HEK293 (cell line): ENCODE measurements at regions not wholly inside any gene's neighbourhood (a gene's known extent, or its start where the extent isn't known, plus 50 kb on each side); places are given as distances from the start of the nearest gene placed in this dataset.

Experiments used
- CTCF ChIA-PET: fragments of 350-600 bp; formaldehyde crosslinking; extraction: SDS; loops from one replicate; lab custom pipeline; 2021; ENCODE audit warnings: antibody characterized with exemption; lab: Yijun Ruan, JAX
- POLR2A ChIA-PET: fragments of 300-600 bp; formaldehyde crosslinking; extraction: SDS; loops from one replicate; lab custom pipeline; 2020; ENCODE audit warnings: antibody characterized with exemption, inconsistent platforms; lab: Yijun Ruan, JAX
- H3K27ac ChIP-seq: fragments of 200-500 bp; sonication (Bioruptor generic); 2 replicates; pipeline ENCODE4 v1.5.1; 2014; ENCODE audit warnings: low read depth, low read length, control low read depth, inconsistent platforms; ENCODE audit errors: extremely low read depth
- H3K36me3 ChIP-seq, 2 experiments: fragments of 200-500 bp in 1 of 2; sonication (Bioruptor generic) in 1 of 2; 1 replicate in 1 of 2; 2 replicates in 1 of 2; pipeline ENCODE4 v1.5.1; 2014 to 2017; ENCODE audit warnings: inconsistent platforms in 2 of 2, low read length in 2 of 2; ENCODE audit not compliant: control insufficient read depth in 2 of 2, insufficient read depth in 1 of 2
- H3K4me1 ChIP-seq: fragments of 200-500 bp; sonication (Bioruptor generic); 2 replicates; pipeline ENCODE4 v1.5.1; 2014; ENCODE audit warnings: mild to moderate bottlenecking, low read length, inconsistent platforms; ENCODE audit not compliant: control insufficient read depth, insufficient read depth
- H3K4me3 ChIP-seq: 2 replicates; pipeline ENCODE4 v1.5.1; 2011; ENCODE audit warnings: low read depth, mild to moderate bottlenecking, control low read depth, low read length, moderate library complexity
- H3K9me3 ChIP-seq: fragments of 200-500 bp; sonication (Bioruptor generic); 2 replicates; pipeline ENCODE4 v1.5.1; 2014; ENCODE audit warnings: low read depth, low read length, inconsistent platforms; ENCODE audit not compliant: control insufficient read depth, insufficient read depth
- ATF2 ChIP-seq: fragments of 450-650 bp; formaldehyde crosslinking; IDR thresholded peaks from 2 replicates; pipeline ENCODE4 v1.5.1; 2016; ENCODE audit warnings: missing biosample characterization, missing genetic modification characterization, low read depth
- GLIS2 ChIP-seq: fragments of 450-650 bp; formaldehyde crosslinking; IDR thresholded peaks from 2 replicates; pipeline ENCODE4 v1.5.1; 2016; ENCODE audit warnings: missing biosample characterization, missing genetic modification characterization
- KLF1 ChIP-seq: fragments of 450-650 bp; formaldehyde crosslinking; IDR thresholded peaks from 2 replicates; pipeline ENCODE4 v1.5.1; 2016; ENCODE audit warnings: missing biosample characterization, missing genetic modification characterization
- KLF10 ChIP-seq: fragments of 450-650 bp; IDR thresholded peaks from 2 replicates; pipeline ENCODE4 v1.5.1; 2018; ENCODE audit warnings: missing biosample characterization, mild to moderate bottlenecking, missing genetic modification characterization
- KLF9 ChIP-seq: fragments of 450-650 bp; formaldehyde crosslinking; IDR thresholded peaks from 2 replicates; pipeline ENCODE4 v1.5.1; 2016; ENCODE audit warnings: missing biosample characterization, missing genetic modification characterization, low read depth
- ZFP3 ChIP-seq: fragments of 450-650 bp; formaldehyde crosslinking; IDR thresholded peaks from 2 replicates; pipeline ENCODE4 v1.5.1; 2016; ENCODE audit warnings: low read depth, missing biosample characterization, missing genetic modification characterization
- ZNF138 ChIP-seq: fragments of 450-650 bp; formaldehyde crosslinking; IDR thresholded peaks from 2 replicates; pipeline ENCODE4 v1.5.1; 2016; ENCODE audit warnings: missing biosample characterization, missing genetic modification characterization, borderline replicate concordance
- ZNF223 ChIP-seq: fragments of 450-650 bp; formaldehyde crosslinking; IDR thresholded peaks from 2 replicates; pipeline ENCODE4 v1.5.1; 2016; ENCODE audit warnings: missing biosample characterization, missing genetic modification characterization
- ZNF366 ChIP-seq: fragments of 450-650 bp; formaldehyde crosslinking; conservative IDR thresholded peaks from 2 replicates; pipeline ENCODE4 v1.5.1; 2016; ENCODE audit warnings: missing biosample characterization, missing genetic modification characterization
- ZNF664 ChIP-seq: fragments of 450-650 bp; formaldehyde crosslinking; IDR thresholded peaks from 2 replicates; pipeline ENCODE4 v1.5.1; 2016; ENCODE audit warnings: missing biosample characterization, missing genetic modification characterization
- TF ChIP-seq, protein P1 (sequence below): fragments of 450-650 bp; formaldehyde crosslinking; IDR thresholded peaks from 2 replicates; pipeline ENCODE4 v1.5.1; 2017; ENCODE audit warnings: missing biosample characterization, mild to moderate bottlenecking, missing genetic modification characterization, moderate library complexity
- TF ChIP-seq, protein P2 (sequence below): fragments of 450-650 bp; formaldehyde crosslinking; IDR thresholded peaks from 2 replicates; pipeline ENCODE4 v1.5.1; 2016; ENCODE audit warnings: missing biosample characterization, missing genetic modification characterization

DNA sequence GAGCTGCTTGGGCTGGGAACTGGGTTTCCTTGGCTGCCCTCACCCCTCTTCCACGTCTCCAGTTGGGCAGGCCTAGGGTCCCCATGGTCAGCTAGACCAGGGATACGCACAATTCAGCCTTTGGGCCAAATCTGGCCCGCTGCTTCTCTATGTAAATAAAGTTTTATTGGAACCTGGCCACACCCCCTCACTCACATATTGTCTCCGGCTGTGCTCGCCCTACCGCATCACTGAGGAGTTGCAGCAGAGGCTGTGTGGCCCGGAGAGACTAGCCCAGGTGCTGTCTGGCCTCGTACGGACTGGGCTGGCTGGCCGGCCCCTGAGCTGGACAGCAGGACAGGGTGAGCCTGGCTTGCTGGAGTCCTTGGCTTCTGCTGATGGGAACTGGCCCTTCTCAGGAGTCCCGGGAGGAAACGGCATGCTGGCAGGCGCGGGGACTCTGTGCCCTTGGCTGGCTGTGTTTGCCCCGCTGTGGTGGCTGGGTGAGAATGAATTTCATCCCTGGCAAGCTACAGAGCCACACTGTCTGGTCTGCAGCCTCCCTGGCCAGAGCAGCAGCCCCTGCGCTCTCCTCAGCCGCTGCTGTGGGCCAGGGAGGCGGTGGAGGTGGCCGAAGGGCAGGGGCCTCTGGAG is 82.0 kb downstream of the ENGASE start:
- Histone ChIP-seq H3K4me1 (no peaks in the 10 kb centered on the region), H3K4me3 (no peak overlapping the region), H3K9me3 (no peaks in the 10 kb centered on the region)
- POLR2A ChIA-PET, result no interaction called here
- TF ChIP-seq ZNF138 (tag by site-specific recombination) (no peak), KLF10 (tag by site-specific recombination) (peak; percentile 67; the same call in 1 of the 2 replicates), KLF1 (tag by site-specific recombination) (peak; percentile 47), ZFP3 (tag by site-specific recombination) (no peak), ATF2 (tag by site-specific recombination) (no peak), KLF9 (tag by site-specific recombination) (peak; percentile 66)
- TF ChIP-seq, all 188 proteins: peak for 3
- CTCF ChIA-PET, result no interaction called here
- Histone ChIP-seq H3K27ac (no peak overlapping the region), H3K36me3 (no peaks in the 10 kb centered on the region)

DNA sequence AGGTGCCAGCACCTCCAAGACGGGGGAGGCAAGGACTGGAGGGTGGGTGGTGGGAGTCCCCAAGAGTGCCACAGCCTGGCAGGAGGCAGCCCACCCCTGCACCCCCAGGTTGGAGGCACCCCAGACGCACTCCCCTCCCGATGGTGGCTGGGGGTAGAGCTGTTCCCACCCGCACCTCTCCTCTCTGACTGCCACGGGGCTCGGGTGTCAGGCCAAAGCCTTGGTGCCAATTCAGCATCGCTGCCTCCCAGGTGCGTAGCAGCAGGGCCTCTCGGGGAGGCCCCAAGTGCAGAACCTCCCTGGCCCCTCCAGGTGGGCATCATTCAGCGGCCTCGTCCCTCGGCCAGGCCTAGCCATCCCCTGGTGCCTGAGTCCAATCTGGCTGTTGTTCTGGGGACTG is 81.1 kb downstream of the ENGASE start:
- no peaks in the 10 kb centered on the region for H3K9me3 ChIP-seq
- CTCF ChIA-PET, result no interaction called here
- POLR2A ChIA-PET, result interaction anchor here (0.6 kb wide), 1 partner anchor 290 kb away, joined by 3 read pairs; no protein-coding TSS in a partner anchor

GRCh38 chr17:79154951-79155585 is 80.4 kb downstream of the ENGASE start:
- Histone ChIP-seq H3K4me1 (no peaks in the 10 kb centered on the region), H3K4me3 (no peak overlapping the region), H3K9me3 (no peaks in the 10 kb centered on the region), H3K27ac (no peak overlapping the region), H3K36me3 (no peaks in the 10 kb centered on the region)
- ChIA-PET CTCF (no interaction called here), POLR2A (interaction anchor here (0.6 kb wide), 1 partner anchor 291 kb away, joined by 3 read pairs; no protein-coding TSS in a partner anchor)
- TF ChIP-seq ZNF223 (tag by site-specific recombination), result no peak
- TF ChIP-seq, all 188 proteins: peak for 0

More for the DNA sequence above, 81.1 kb downstream of the ENGASE start:
- Histone ChIP-seq H3K27ac (no peak overlapping the region), H3K4me1 (no peaks in the 10 kb centered on the region), H3K4me3 (no peak overlapping the region)
- TF ChIP-seq, protein P1, sequence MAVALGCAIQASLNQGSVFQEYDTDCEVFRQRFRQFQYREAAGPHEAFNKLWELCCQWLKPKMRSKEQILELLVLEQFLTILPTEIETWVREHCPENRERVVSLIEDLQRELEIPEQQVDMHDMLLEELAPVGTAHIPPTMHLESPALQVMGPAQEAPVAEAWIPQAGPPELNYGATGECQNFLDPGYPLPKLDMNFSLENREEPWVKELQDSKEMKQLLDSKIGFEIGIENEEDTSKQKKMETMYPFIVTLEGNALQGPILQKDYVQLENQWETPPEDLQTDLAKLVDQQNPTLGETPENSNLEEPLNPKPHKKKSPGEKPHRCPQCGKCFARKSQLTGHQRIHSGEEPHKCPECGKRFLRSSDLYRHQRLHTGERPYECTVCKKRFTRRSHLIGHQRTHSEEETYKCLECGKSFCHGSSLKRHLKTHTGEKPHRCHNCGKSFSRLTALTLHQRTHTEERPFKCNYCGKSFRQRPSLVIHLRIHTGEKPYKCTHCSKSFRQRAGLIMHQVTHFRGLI (tag by site-specific recombination), result no peak
- TF ChIP-seq GLIS2, result peak; percentile 32; the same call in 1 of the 2 replicates
- TF ChIP-seq, all 188 proteins: peak for 1
- no peaks in the 10 kb centered on the region for H3K36me3 ChIP-seq

DNA sequence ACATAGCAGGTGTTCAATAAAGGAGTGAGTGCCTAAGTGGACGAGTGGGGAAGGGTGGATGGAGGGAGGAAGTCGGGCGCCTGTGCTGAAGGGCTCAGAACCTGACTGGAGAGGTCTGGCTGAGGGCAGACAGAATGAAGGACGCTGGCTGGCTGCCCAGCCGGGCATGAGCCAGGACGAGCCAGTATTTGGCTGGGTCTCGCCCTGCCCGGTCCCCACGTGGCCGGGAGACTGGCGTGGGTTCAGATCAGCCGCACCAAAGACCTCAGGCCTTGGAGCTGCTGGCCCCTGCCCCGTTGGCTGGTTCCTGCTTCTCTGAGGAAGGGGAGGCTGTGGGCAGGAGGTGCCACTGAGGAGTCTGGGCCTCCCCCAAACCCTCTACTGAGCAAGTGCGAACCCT is 79.8 kb downstream of the ENGASE start:
- TF ChIP-seq ZNF664 (0 out of 2 replicates have a peak, but pooled peaks have one; percentile 87), ZNF366 (tag by site-specific recombination) (peak; percentile 25; the same call in 1 of the 2 replicates)
- TF ChIP-seq, protein P2, sequence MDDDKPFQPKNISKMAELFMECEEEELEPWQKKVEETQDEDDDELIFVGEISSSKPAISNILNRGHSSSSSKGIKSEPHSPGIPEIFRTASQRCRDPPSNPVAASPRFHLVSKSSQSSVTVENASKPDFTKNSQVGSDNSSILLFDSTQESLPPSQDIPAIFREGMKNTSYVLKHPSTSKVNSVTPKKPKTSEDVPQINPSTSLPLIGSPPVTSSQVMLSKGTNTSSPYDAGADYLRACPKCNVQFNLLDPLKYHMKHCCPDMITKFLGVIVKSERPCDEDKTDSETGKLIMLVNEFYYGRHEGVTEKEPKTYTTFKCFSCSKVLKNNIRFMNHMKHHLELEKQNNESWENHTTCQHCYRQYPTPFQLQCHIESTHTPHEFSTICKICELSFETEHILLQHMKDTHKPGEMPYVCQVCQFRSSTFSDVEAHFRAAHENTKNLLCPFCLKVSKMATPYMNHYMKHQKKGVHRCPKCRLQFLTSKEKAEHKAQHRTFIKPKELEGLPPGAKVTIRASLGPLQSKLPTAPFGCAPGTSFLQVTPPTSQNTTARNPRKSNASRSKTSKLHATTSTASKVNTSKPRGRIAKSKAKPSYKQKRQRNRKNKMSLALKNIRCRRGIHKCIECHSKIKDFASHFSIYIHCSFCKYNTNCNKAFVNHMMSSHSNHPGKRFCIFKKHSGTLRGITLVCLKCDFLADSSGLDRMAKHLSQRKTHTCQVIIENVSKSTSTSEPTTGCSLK (tag by site-specific recombination), result no peak
- Histone ChIP-seq H3K27ac (no peak overlapping the region), H3K4me1 (no peaks in the 10 kb centered on the region), H3K9me3 (no peaks in the 10 kb centered on the region), H3K4me3 (no peak overlapping the region), H3K36me3 (no peaks in the 10 kb centered on the region)
- ChIA-PET CTCF (no interaction called here), POLR2A (no interaction called here)
